Esophagus muscularis mucosa (tissue), 4 donors: ENCODE measurements at regions not wholly inside any gene's neighbourhood (a gene's known extent, or its start where the extent isn't known, plus 50 kb on each side); places are given as distances from the start of the nearest gene placed in this dataset.

Experiments
- DNase-seq: peaks from one replicate; pipeline ENCODE4 v3.0.0-alpha.2; 2017; ENCODE audit errors: extremely low spot score
- H3K27ac ChIP-seq, 4 donors: fragments of 200-600 bp; sonication (generic); replicated peaks in 1 of 4; 1 replicate in 3 of 4; 2 replicates in 1 of 4; pipeline ENCODE4 v1.5.1; 2016 to 2019; ENCODE audit warnings: mild to moderate bottlenecking in 1 of 4
- H3K27me3 ChIP-seq, 4 donors: fragments of 200-600 bp; sonication (generic); one replicate each; pipeline versions ENCODE4 v1.5.1 to v1.6.0; 2016 to 2019
- H3K36me3 ChIP-seq, 4 donors: fragments of 200-600 bp; sonication (generic); one replicate each; pipeline ENCODE4 v1.5.1; 2016 to 2019
- H3K4me1 ChIP-seq, 4 donors: fragments of 200-600 bp; sonication (generic); one replicate each; pipeline ENCODE4 v1.5.1; 2016 to 2019
- H3K4me3 ChIP-seq, 4 donors: fragments of 200-600 bp; sonication (generic); 1 replicate in 2 of 4; 2 replicates in 2 of 4; pipeline ENCODE4 v1.5.1; 2016 to 2019; ENCODE audit warnings: mild to moderate bottlenecking in 4 of 4, moderate library complexity in 1 of 4
- H3K9me3 ChIP-seq, 4 donors: fragments of 200-600 bp; sonication (generic); 1 replicate in 3 of 4; 2 replicates in 1 of 4; pipeline ENCODE4 v1.5.1; 2016 to 2019
- CTCF ChIP-seq, 3 experiments: fragments of 200-600 bp in 2 of 3; fragments of 450-650 bp in 1 of 3; sonication (generic) in 2 of 3; IDR thresholded peaks; one replicate each; pipeline ENCODE4 v1.5.1; 2017 to 2019; ENCODE audit warnings: antibody characterized with exemption in 3 of 3, mild to moderate bottlenecking in 2 of 3, moderate library complexity in 1 of 3
- EP300 ChIP-seq: sonication (generic); formaldehyde crosslinking; IDR thresholded peaks from one replicate; pipeline ENCODE4 v1.6.1; 2017; ENCODE audit warnings: antibody characterized with exemption
- POLR2A ChIP-seq: fragments of 450-650 bp; IDR thresholded peaks from one replicate; pipeline ENCODE4 v1.6.1; 2017; ENCODE audit warnings: antibody characterized with exemption, moderate library complexity, mild to moderate bottlenecking, low read depth
- POLR2AphosphoS5 ChIP-seq, 2 donors: sonication (generic); formaldehyde crosslinking; IDR thresholded peaks; one replicate each; pipeline ENCODE4 v1.6.1; 2017; ENCODE audit warnings: antibody characterized with exemption in 2 of 2
- whole genome bisulfite sequencing: methylation state at CpG from one replicate; pipeline ENCODE4 v1.1.5; 2018; 5-methylcytosine and 5-hydroxymethylcytosine counted together
- intact Hi-C: fragments of 100-400 bp; cut with DNase I; formaldehyde crosslinking; loops from one replicate; pipeline ENCODE4 v1.15.1; 2023

- H3K36me3 ChIP-seq = no peaks in the 10 kb centered on the region
- 96% methylated on average over 5 of the region's 5 CpGs for WGBS
- H3K27ac ChIP-seq = no peak overlapping the region
- no peak overlapping the region for H3K4me3 ChIP-seq
- no peaks in the 10 kb centered on the region for H3K9me3 ChIP-seq
- no peaks in the 10 kb centered on the region for H3K27me3 ChIP-seq
- no peak for DNase-seq
- intact Hi-C loops = no loop called here
- peaks cover 0 to 23% (median 17%) of the 10 kb centered on the region in 4 donors for H3K4me1 ChIP-seq
- no peak for TF ChIP-seq CTCF (IDR thresholded peaks at IDR 0.05)
- no peak for TF ChIP-seq EP300
- TF ChIP-seq POLR2A = no peak
- no peak for TF ChIP-seq POLR2AphosphoS5 (IDR thresholded peaks at IDR 0.05)
Observed at GRCh38 chr10:4504550-4504949, 321.5 kb upstream of the AKR1E2 start.

- H3K36me3 ChIP-seq = no peaks in the 10 kb centered on the region
- H3K27ac ChIP-seq = no peak overlapping the region
- TF ChIP-seq CTCF (IDR thresholded peaks at IDR 0.05) = no peak
- no peak for TF ChIP-seq POLR2AphosphoS5 (IDR thresholded peaks at IDR 0.05)
- TF ChIP-seq POLR2A = no peak
- no peak for TF ChIP-seq EP300
- H3K4me1 ChIP-seq = peaks cover 5 to 37% (median 31%) of the 10 kb centered on the region in 4 donors
- no peak for DNase-seq
- WGBS = 100% methylated on average over 2 of the region's 2 CpGs
- no peak overlapping the region for H3K4me3 ChIP-seq
- intact Hi-C loops = no loop called here
- no peaks in the 10 kb centered on the region for H3K9me3 ChIP-seq
- H3K27me3 ChIP-seq = no peaks in the 10 kb centered on the region
Observed at GRCh38 chr10:4503076-4503475, 322.9 kb upstream of the AKR1E2 start.

GRCh38 chr10:4501306-4501705, 324.7 kb upstream of the AKR1E2 start:
- H3K27ac ChIP-seq = peak overlapping the region; percentile 83 to 88 (median 86)
- intact Hi-C loops = no loop called here
- no peak for DNase-seq
- H3K27me3 ChIP-seq = no peaks in the 10 kb centered on the region
- WGBS = 54% methylated on average over 2 of the region's 2 CpGs
- H3K4me1 ChIP-seq = peaks cover 7 to 43% (median 35%) of the 10 kb centered on the region in 4 donors
- H3K9me3 ChIP-seq = no peaks in the 10 kb centered on the region
- peak in 1 of 2 donors; percentile 11 for TF ChIP-seq POLR2AphosphoS5 (IDR thresholded peaks at IDR 0.05)
- TF ChIP-seq POLR2A = no peak
- no peak for TF ChIP-seq EP300
- no peak overlapping the region for H3K4me3 ChIP-seq
- no peaks in the 10 kb centered on the region for H3K36me3 ChIP-seq

- Histone ChIP-seq H3K4me1 (peaks cover 7 to 42% (median 35%) of the 10 kb centered on the region in 4 donors), H3K27ac (peak overlapping the region; percentile 83 to 88 (median 86)), H3K4me3 (peak overlapping the region in 1 of 4 donors; percentile 0), H3K27me3 (no peaks in the 10 kb centered on the region), H3K36me3 (no peaks in the 10 kb centered on the region), H3K9me3 (no peaks in the 10 kb centered on the region)
- no peak for DNase-seq
- peak in 1 of 2 donors; percentile 80 for TF ChIP-seq POLR2AphosphoS5 (IDR thresholded peaks at IDR 0.05)
- TF ChIP-seq EP300 = no peak
- intact Hi-C loops = loop anchor here (5.0 to 10.0 kb wide), 2 partner anchors 154 to 256 kb away; no protein-coding TSS in a partner anchor
- WGBS = 14% methylated on average over 6 of the region's 6 CpGs
Observed at GRCh38 chr10:4498711-4499251, 327.2 kb upstream of the AKR1E2 start.

GRCh38 chr10:4494551-4494950, 331.5 kb upstream of the AKR1E2 start:
- no peak for DNase-seq
- Histone ChIP-seq H3K4me1 (peaks cover 7 to 24% (median 20%) of the 10 kb centered on the region in 4 donors), H3K4me3 (no peak overlapping the region), H3K36me3 (no peaks in the 10 kb centered on the region), H3K27ac (no peak overlapping the region), H3K9me3 (peaks cover 0 to 5% (median 0%) of the 10 kb centered on the region in 4 donors), H3K27me3 (no peaks in the 10 kb centered on the region)
- intact Hi-C loops = loop anchor here (10.0 kb wide), 1 partner anchor 150 kb away; no protein-coding TSS in a partner anchor
- TF ChIP-seq EP300 (no peak), POLR2AphosphoS5 (IDR thresholded peaks at IDR 0.05) (no peak), CTCF (IDR thresholded peaks at IDR 0.05) (no peak), POLR2A (no peak)
- WGBS = 95% methylated on average over 2 of the region's 2 CpGs
